ENCODE measurements at regions not wholly inside any gene's neighbourhood (a gene's known extent, or its start where the extent isn't known, plus 50 kb on each side); places are given as distances from the start of the nearest gene placed in this dataset.

DNA sequence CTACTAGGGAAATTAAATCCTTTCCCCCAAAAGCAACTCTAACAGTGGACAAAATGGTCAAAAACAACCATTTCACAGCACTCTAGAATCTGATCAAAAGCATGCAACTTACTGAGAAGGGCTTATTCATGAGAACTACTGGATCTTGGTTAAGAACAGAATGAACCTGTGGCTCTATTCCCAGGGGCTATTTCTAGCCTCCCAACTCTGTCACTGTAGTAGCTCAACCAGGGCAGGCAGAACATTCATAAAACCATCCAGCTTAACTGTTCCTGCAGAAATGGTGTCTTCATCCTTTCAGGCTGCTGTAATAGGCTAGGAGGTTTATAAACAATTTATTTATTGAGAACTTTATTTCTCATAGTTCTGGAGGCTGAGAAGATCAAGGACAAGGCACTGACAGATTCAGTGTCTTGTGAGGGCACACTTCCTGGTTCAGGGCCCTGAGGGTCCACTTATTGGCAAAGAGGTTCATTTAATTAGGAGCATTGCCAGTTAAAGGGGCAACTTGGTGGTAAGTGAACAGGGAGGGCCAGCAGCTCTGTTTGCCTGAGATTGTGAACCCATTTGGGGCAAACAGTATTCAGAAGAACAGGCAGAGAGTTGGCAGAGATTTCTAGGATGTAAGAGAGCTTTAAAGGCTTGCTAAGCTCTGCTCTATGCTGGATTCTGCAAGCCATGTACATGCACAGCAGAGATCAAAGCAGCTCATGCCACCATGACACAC, 238.5 kb upstream of the FBXL7 start:
- no peak for DNase-seq (ENCODE audit: low spot score)

DNA sequence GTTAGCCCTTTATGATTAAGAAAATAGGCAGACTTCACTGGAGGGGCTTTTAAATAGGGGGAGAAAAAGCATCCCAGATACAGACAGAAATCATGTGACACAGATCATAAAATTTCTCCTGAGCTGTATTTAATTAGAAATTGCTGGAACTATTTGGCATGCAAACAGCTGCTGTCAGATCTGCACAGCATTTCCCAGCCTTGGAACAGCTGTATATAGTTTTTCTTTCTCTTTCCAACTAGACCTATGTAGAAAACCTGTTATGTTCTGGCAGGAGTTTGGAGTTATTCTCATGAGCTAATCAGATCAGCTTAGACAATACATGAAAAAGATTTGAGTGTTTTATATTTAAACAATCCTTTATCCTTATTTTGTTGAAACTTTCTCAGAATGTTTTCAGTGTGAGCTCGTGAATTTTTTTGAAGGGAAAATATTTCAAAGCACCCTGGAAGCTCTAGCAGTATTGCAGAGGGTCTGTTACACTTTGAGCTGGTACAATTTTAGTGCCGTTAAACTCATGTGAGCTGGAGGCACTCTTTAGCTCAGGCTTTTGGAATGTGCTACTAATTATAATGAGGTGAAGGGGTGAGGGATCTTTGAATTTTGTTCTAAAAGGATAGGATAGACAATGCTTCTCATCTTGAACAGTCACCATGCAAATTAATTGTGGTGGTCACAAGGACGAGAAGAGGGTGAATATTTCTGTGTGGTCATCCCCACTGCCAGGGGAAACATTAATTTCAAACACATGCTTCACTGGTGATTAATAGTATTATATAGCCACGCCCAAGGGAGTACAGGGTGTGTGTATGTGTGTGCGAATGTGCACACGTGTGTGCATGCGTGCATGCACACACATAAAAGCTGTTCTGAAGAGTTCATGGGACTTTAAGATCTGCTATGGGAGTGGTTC, 239.4 kb upstream of the FBXL7 start:
- no peak for DNase-seq (ENCODE audit: low spot score)

DNA sequence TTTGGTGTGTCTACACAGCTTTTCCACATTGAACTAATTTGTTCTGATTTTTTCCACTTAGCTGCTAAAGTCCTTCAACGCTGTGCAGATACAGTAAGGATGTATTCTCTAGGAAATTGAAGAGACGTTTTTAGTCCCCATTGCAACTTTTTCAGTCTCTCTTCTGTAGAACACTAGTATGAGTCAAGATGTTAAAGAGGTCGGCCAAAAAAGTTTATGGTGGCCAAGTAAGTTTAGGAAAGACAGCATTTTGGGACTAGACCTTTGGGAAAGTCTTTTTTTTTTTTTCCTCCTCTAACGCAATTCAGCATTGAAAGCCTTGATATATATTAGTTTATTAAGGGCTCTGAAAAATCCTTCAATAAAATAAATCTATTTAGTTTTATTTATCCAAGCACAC, 243.5 kb upstream of the FBXL7 start:
- DNase-seq (ENCODE audit: low spot score): no peak

DNA sequence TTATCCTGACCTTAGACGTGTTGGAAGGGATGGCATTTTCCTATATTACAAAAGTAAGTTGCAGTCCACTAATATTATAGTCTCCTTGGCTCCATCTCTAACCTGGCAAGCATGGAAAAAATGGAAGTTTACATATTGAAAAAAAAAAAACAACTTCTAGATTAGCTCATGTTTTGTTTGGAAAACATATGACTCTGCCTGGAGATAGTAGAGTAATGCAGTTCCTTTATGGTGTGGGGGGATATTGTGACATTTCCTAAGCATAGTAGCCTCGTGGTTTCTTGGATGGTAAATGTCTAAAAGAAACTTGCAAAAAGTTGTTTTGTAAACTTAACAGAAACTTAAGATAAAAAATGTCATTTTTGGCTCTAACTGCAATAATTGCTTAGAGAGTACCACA, 244.4 kb upstream of the FBXL7 start:
- no peak for DNase-seq (ENCODE audit: low spot score)

DNA sequence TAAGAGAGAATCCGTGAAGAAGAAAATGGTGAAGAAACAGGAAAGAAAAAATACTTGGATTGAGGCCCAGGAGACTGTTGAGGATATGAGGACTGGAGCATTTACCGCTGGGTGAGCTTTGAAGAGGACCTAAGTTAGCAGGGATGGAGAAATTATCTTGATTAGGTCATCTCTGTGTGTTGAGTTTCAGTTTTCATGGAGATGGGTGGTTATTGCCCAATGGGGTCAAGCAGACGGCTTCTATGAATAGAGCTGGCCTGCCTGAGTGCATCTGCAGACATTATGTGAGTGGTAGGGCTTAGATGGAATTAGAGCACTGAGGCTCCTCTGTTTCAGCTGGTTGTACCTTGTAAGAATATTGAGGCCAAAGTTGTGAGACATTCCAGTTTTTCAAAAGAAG, 245.4 kb upstream of the FBXL7 start:
- no peak for DNase-seq (ENCODE audit: low spot score)

DNA sequence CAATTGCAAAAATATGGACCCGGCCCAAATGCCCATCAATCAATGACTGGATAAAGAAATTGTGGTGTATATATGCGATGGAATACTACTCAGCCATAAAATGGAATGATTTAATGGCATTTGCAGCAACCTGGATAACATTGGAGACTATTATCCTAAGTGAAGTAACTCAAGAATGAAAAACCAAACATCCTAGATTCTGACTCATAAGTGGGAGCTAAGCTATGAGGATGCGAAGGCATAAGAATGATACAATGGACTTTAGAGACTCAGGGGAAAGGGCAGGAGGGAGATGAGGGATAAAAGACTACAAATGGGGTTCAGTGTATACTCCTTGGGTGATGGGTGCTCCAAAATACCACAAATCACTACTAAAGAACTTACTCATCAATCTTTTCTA, 247.6 kb upstream of the FBXL7 start:
- no peak for DNase-seq (ENCODE audit: low spot score)

DNA sequence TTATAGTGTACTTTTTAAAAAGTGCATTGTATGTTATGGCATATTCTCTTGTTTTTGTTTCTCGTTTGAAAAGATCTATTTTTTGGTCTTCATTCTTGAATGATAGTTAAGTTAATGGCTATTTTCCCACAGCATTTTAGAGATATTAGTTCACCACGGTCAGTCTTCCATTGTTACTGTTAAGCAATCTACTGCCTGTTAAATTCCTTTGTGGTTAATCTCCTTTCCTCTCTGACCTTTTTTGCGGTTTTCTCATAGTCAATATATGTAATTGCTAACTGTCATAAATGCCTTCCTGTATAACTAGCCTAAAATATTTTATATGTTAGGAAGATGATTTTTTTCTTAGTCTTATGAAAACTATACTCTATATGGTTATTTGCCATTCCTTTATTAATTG, 250.8 kb upstream of the FBXL7 start:
- DNase-seq (ENCODE audit: low spot score): no peak

DNA sequence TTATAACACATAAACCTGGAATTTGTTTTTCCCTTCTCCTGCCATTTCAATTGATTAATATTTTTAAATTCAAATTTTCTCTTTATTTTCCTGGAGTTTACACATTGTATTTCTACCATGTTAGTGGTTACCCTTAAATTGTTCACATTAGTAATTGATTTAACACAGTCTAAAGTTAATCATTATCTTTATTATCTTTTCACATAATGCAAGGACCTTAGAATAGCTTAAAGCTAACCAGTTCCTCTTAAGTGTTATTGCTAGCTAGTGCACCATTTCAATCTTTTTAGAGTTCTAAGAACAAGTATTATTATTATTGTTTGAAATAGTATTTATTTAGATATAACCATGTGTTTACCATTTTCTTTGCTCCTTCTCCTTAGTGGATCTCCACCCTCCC, 251.2 kb upstream of the FBXL7 start:
- DNase-seq (ENCODE audit: low spot score): no peak

DNA sequence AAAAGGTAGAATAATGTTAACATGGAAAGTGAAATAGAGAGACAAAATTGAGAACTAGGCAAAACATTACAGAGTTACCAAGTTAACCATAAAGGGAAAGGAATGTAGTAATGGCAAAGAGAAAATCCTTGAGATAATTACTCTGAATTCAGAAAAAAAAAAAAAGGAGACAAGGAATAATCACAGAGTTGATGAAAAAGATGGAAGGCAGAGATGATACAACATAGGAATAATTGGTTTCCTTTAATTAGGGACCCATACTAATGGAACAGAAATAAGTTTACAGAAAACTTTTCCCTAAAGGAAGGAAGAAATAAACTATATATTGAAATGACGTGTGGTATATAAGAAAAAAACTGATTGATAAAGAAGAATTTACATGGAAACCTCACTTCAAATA, 254.1 kb upstream of the FBXL7 start:
- no peak for DNase-seq (ENCODE audit: low spot score)

DNA sequence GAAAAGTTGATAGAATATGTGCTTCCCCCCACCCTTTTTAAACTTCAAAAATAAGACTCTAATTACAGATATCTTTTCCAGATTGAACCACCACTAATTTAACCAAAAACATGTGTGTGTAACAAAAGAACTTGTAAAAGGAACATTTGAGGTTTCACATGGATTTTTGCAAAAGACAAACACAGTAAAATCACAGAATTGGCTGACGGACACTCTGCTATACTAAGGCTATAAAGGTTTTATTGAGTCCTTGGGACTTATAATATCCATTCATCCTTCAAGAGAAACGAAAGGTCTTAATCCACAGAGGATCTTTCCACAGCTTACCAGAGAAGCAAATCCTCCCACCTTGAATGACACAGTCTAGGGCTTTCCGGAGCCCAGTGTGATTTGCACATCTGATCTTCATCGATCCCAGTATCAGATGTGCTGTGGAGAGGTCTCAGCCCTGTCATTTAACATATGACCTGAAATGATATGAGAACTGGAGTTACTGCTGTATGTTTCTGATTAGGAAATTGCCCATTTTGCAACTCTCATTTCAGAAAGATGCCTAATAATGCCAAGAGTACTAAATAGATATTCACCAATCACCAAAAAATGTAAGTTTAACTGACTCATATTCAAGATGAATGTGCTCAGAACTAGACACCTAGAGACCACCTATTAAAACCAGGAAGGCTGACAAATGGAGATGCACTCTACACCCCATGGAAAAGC, 256.5 kb upstream of the FBXL7 start:
- no peak for DNase-seq (ENCODE audit: low spot score)

DNA sequence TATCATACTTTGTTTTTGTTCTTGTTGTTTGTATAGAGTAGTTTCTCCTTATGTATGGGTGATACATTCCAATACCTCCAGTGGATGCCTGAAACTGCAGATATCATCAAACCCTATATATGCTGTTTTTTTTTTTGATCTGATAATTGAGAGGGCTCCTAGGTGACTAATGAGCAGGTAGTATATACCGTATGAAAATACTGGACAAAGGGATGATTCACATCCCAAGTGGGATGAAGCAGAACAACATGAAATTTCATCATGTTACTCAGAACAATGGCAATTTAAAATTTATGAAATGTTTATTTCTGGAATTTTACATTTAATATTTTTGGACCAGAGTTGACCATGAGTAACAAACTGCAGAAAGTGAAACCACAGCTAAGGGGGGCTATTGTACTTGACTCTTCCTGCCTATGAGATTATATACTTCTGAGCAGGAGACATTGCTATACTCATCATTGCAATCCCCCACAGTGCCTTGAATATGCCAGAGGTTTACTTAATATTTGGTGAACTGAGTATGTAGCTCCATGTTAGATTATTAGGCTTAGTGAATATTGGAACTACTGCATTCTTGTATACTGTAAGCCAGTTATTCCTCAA, 258.7 kb upstream of the FBXL7 start:
- no peak for DNase-seq (ENCODE audit: low spot score)

DNA sequence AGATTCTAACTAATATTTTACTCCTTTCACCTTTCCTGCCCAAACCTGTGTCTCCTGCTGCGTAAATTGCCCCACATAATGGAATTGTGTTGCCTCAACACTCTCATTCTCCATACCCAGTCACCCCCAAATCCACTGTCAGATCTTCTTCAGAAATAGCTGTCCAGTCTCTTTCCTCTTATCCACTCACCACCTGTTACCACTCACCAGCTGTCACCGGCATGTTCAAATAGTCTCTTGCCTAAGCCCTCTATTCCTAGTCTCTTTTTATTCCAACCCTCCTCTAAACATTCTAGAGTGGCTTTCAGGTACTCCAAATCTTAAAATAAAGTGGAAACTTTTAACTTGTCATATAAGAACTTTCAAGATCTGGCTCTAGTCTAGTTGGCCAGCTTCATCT, 262.0 kb upstream of the FBXL7 start:
- DNase-seq (ENCODE audit: low spot score): no peak

DNA sequence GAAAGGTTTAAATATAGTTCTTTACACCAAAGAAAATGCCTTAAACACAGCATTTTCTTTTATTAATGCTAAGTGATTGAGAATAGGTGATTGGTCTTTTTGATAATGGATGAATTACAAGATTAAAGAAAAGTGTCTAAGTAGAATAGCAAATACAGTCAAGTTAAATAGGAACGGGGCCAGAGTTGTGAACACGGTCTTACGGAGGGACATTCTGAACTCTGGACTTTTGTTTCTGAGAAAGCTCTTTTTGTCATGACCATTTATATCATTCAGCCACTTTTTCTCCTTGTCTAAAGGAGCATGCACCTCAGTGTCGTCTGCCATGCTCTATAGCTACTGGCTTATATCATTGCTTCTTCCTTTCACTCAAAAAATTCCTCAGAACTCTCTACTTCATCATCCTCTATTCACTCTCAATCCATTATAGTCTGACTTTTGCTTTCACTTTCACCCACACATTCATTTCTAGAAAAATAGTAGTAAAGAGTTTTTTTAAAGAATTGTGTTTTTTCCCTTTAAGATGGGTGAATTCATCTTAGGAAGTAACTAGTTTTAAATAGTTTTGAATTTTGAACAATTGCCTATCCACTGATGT, 263.0 kb upstream of the FBXL7 start:
- no peak for DNase-seq (ENCODE audit: low spot score)

DNA sequence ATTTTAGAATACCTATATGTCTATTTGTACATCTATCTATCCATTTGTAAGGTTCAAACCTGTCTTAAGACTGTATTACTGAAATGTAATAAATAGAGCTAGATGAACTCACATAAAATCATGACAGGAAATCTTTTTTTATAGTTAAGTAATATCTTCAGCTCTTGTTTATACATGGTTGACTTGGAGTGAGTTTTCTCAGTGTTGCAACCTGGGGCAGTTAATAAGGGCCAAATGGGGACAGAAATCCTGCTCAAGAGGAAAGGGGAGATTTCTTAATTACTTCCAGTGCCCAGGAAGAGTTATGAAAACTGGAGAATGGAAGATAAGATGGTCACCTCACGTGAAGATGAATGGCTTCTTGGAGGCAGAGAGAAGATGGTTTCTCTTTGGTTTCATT, 265.1 kb upstream of the FBXL7 start:
- no peak for DNase-seq (ENCODE audit: low spot score)

DNA sequence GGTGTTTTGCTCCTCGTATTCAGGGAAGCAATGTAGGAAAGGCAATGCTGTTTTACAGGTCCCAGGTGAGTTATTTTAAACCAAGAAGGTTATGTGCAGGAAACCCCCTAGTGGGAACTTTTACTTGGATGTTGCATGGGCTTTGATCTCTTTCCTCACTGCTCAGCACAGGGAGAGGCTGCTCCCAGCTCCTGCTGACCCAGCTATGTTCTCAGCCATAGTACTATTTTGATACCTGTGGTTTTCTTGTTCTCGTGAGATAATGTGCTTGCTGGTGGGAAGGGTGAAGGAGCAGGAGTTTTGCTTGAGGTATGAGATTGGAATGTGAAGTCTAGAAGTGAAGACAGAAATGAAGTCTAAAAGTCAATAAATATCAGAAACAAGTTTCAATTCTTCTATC, 265.6 kb upstream of the FBXL7 start:
- DNase-seq (ENCODE audit: low spot score): no peak

DNA sequence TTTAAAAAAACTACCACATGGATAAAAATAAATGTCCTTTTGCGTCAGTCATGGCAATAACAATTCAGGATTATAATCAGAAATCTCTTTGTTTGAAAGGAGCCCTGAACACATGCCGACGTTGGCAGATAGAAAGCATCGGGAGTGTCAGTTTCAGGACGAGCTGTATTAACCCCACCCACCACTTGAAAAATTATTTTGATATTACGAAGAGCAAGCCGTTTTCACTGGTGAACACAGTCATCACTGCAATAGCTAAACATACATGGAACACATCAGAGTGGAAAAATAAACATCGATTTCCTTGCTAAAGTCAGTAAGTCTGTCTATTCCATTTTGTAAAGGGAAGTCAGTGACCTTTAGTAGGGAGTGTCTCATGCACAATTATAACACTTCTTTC, 266.4 kb upstream of the FBXL7 start:
- no peak for DNase-seq (ENCODE audit: low spot score)

DNA sequence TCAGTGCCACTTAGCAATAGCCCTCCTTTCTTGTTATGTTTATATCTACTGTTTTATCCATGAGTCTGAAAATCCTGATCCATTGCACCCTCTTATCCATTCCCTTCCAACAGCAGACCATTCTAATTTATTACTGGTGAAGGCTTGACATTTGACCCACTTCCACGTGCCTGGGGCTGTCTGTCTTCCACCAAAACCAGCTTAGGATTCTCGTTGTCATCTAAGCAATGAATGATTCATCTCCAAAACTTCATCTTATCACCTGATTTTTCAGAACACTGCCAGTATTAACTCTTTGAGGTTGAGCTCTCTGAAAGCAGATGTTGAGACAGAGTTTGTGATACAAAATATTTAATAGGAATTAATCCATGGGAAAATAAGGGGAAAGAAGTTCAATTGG, 277.8 kb upstream of the FBXL7 start:
- DNase-seq (ENCODE audit: low spot score): no peak

DNA sequence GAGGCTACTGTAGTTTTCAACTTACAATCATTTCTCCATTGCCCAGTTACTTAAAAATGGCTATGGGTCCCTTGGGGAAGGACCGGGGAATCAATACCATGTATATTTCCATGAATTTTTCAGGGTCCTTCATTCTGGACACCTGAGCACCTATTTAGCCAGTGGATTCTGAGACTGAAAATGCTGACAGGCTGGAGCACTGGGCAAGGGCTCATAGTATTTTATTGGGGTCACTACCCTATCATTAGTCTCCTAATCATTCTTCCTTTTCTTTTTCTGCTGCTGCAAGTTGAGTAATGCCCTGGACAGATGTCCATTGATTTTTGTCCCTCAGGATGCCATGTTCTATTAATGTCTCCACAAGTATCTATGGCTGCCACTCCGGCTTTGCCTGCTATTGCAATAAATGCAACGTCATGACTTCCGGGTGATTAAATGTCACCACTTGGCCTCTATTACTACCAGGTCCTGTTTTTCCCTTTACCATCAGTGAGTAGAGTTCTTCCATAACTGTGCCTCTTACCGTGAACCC, 279.3 kb upstream of the FBXL7 start:
- DNase-seq (ENCODE audit: low spot score): no peak

DNA sequence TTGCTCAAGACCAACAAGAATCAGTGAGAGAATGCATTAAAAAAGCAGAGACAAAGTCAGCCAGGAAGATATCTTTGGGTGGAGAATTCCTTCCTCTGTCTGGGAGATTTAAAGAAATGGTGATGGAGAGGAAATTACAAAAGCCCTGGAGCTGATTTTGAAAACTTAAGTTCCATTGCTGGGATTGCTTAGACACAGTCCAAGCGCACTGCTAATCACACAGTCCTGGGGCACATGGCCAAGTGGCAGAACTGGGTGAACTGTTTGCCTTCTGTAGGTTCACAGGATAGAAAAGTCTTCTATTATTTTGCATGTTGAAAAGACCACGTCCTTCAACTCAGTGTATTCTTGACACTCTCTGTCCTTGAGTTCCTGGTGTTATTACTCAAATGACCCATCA, 284.9 kb upstream of the FBXL7 start:
- DNase-seq (ENCODE audit: low spot score): no peak

DNA sequence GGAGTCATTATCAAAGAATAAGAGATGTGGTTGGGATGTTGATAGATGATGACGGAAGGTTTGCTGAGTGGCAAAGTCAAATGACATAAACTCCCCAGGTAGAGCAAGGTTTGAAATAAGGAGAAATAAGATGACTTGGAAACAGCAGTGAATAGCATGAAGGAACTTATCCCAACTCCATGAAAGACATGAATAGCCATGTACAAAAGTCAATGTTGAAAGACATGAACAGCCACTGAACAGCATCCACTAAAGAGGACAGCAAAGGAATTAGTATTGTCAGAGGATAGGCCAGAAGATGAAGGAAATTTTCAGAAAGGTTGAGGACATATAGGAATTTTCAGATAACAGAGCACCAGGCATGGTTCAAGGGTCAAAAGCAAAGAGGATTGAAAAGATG, 286.0 kb upstream of the FBXL7 start:
- no peak for DNase-seq (ENCODE audit: low spot score)

DNA sequence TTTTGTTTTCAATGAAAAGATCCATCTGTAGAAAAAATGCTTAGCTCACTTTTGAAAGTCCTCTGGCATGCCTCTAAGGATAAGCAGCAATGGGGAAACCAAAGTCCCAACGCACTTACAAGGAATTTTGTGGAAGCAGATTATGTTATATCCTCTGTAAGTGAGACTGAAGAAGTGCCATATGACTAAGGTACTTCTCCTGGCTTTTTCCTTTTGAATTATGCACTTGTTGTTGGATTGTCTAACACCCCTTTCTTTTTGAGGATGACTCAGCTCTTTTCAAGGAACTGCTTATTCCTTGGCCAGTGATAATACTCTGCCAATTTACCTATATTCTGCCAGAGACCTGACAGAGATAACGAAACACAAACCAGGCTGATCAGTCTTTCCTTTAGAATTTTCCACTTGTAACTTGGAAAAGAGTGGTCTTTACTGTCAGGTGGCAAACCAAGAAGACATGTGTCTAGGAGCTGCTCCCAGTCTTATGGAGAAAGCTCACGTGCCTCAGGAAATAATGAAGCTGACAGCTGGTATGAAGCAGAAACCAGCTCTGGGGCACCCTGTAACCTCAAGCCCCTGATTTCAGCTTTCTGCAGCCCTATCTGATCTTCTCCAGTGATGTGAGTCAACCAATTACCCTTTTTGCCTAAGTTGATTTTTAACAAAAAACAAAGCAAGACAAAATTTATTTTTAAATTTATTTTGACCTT, 290.8 kb upstream of the FBXL7 start:
- no peak for DNase-seq (ENCODE audit: low spot score)

Data from cerebellar cortex (tissue), 1 donor.